AG04449 (cell line): ENCODE measurements at regions not wholly inside any gene's neighbourhood (a gene's known extent, or its start where the extent isn't known, plus 50 kb on each side); places are given as distances from the start of the nearest gene placed in this dataset.

Experiments used
- CTCF ChIA-PET: fragments of 350-600 bp; formaldehyde crosslinking; extraction: SDS; loops from one replicate; lab custom pipeline; 2021; ENCODE audit warnings: antibody characterized with exemption; lab: Yijun Ruan, JAX
- POLR2A ChIA-PET: fragments of 400-600, 350-600 bp; formaldehyde crosslinking; extraction: SDS; loops from one replicate; lab custom pipeline; 2020; ENCODE audit warnings: antibody characterized with exemption, inconsistent platforms; lab: Yijun Ruan, JAX
- DNase-seq: peaks from one replicate; pipeline ENCODE4 v3.0.0-alpha.2; 2010; ENCODE audit warnings: low read depth, low spot score
- H3K4me3 ChIP-seq: 2 replicates; pipeline ENCODE4 v1.5.1; 2011; ENCODE audit warnings: low read depth, mild to moderate bottlenecking, control low read depth, low read length
- TF ChIP-seq, protein P1 (sequence below): IDR thresholded peaks from one replicate; pipeline ENCODE4 v1.5.1; 2011; ENCODE audit warnings: mild to moderate bottlenecking, moderate library complexity, low read length, control low read depth, inconsistent platforms; ENCODE audit not compliant: insufficient read depth; ENCODE audit errors: missing control alignments

DNA sequence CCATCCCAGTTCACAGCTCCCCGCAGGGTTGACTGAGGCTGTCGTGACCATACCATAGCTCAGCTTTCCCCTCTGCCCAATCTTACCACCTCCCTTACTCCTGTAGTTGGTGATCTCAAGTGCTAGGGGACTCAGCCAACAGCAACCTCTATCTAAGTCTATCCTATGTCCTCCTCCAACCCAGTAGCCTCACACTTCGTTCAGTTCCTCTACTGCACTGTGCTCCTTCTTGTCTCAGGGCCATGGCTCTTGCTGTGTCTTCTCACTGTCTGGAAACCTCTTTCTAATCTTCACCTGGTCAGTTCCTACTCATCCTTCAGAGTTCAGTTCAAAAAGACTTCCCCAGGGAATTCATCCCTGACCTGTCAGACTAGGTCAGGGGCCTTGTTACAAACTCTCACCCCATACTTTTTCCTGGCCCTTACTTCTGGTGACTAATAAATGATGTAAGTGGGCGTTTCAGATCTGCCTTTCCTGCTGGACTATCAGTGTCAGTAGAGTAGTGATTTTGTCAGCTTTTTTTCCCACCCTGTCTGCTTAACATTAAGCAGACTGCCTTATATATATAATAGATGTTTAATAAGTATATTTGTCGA lies 53.6 kb upstream of the NR3C1 start:
- no peak for DNase-seq
- TF ChIP-seq, protein P1, sequence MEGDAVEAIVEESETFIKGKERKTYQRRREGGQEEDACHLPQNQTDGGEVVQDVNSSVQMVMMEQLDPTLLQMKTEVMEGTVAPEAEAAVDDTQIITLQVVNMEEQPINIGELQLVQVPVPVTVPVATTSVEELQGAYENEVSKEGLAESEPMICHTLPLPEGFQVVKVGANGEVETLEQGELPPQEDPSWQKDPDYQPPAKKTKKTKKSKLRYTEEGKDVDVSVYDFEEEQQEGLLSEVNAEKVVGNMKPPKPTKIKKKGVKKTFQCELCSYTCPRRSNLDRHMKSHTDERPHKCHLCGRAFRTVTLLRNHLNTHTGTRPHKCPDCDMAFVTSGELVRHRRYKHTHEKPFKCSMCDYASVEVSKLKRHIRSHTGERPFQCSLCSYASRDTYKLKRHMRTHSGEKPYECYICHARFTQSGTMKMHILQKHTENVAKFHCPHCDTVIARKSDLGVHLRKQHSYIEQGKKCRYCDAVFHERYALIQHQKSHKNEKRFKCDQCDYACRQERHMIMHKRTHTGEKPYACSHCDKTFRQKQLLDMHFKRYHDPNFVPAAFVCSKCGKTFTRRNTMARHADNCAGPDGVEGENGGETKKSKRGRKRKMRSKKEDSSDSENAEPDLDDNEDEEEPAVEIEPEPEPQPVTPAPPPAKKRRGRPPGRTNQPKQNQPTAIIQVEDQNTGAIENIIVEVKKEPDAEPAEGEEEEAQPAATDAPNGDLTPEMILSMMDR, result no peak
- no peak overlapping the region for H3K4me3 ChIP-seq
- POLR2A ChIA-PET, result no interaction called here
- CTCF ChIA-PET, result interaction anchor here (1.1 to 1.2 kb wide), 2 partner anchors 12 to 18 kb away, joined by 4 read pairs; no protein-coding TSS in a partner anchor

DNA sequence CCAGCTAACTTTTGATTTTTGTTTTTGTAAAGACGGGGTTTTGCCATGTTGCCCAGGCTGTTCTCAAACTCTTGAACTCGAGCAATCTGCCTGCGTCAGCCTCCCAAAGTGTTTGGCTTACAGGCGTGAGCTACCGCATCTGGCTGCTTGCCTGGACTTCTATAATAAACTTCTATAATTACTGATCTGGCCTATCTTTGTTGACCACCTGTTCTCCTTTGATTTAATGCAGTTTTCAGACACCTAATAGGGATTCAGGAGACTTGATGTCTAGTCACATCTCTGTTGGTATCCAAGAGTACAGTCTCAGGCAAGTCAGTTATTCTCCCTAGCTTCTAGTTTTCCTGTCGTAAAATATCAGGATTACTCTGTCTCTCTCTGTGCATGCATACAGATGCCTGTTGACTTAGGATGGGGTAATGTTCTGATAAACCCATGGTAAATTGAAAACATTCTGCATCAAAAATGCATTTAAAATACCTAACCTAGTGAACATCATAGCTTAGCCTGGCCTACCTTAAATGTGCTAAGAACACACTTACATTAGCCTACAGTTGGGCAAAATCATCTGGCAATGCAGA lies 51.5 kb upstream of the NR3C1 start:
- no peak for DNase-seq
- CTCF ChIA-PET, result no interaction called here
- TF ChIP-seq, protein P1, result no peak
- POLR2A ChIA-PET, result no interaction called here
- no peak overlapping the region for H3K4me3 ChIP-seq

DNA sequence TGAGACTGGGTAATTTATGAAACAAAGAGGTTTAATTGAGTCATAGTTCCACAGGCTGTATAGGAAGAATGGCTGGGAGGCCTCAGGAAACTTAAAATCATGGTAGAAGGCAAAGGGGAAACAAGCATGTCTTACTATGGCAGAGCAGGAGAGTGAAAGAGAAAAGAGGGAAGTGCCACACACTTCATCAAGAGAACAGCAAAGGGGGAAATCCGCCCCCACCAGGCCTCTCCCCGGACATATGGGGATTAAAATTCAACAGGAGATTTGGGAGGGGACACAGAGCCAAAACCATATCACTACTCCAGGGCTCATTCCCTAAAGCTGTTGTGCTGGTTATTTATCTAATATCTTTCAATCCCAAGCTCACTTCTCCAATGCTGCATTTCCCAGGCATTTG lies 50.2 kb upstream of the NR3C1 start:
- CTCF ChIA-PET, result no interaction called here
- POLR2A ChIA-PET, result no interaction called here
- DNase-seq, result no peak
- no peak overlapping the region for H3K4me3 ChIP-seq
- TF ChIP-seq, protein P1, result no peak
